OCI-LY1 (cell line): ENCODE measurements at regions not wholly inside any gene's neighbourhood (a gene's known extent, or its start where the extent isn't known, plus 50 kb on each side); places are given as distances from the start of the nearest gene placed in this dataset.

Experiments
- EZH2 ChIP-seq: fragments of 200-600 bp; sonication (generic), shearing (Covaris generic); IDR thresholded peaks from 2 replicates; pipeline ENCODE4 v1.8.0; 2017; ENCODE audit warnings: borderline replicate concordance, mixed run types, mild to moderate bottlenecking, antibody characterized with exemption, low read length, moderate library complexity, mixed read lengths
- TF ChIP-seq, protein P1 (sequence below): fragments of 200-600 bp; sonication (generic), shearing (Covaris generic); IDR thresholded peaks from 2 replicates; pipeline ENCODE4 v1.5.1; 2017; ENCODE audit warnings: mild to moderate bottlenecking, antibody characterized with exemption, low read length, moderate library complexity, mixed read lengths

DNA sequence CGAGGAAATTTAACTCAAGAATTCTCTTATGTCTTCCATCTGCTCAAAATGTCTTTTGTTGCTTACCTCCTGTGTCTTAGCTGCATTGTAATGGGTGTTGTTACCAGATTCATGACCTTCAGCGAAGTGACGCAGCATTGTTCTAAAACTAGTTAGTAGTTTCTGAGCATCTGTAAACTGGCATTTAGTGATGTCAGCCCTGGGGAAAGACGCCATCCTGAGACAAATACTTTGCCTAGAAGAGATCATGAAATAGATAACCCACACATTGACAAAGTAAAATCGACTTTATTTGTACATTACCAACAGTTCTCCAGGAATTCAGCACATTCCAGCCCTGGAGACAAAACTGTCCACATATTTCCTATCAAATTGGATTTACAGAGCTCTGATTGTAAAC, 87.8 kb downstream of the GPAM start:
- TF ChIP-seq, protein P1, sequence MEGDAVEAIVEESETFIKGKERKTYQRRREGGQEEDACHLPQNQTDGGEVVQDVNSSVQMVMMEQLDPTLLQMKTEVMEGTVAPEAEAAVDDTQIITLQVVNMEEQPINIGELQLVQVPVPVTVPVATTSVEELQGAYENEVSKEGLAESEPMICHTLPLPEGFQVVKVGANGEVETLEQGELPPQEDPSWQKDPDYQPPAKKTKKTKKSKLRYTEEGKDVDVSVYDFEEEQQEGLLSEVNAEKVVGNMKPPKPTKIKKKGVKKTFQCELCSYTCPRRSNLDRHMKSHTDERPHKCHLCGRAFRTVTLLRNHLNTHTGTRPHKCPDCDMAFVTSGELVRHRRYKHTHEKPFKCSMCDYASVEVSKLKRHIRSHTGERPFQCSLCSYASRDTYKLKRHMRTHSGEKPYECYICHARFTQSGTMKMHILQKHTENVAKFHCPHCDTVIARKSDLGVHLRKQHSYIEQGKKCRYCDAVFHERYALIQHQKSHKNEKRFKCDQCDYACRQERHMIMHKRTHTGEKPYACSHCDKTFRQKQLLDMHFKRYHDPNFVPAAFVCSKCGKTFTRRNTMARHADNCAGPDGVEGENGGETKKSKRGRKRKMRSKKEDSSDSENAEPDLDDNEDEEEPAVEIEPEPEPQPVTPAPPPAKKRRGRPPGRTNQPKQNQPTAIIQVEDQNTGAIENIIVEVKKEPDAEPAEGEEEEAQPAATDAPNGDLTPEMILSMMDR, result no peak
- TF ChIP-seq EZH2, result no peak
